ENCODE measurements at regions not wholly inside any gene's neighbourhood (a gene's known extent, or its start where the extent isn't known, plus 50 kb on each side); places are given as distances from the start of the nearest gene placed in this dataset.

DNA sequence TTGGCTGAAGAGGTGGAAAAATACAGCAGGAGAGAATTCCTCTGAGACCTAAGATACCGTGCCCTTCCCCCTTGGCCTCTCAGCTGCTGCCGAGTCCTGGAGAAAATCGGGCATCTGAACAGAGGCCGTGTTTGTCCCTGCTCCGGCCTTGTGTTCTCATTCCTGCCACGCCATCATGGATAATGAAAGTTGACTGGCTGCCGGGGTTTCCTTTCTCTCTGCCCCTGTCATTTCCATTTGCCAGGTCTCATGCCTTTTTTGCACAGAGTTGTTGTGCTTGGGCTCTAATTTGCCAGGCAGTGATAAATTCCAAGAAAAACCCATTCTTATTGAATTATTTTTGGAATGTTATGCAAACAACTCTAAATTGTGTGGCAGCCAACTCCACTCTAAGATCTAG lies 496.9 kb upstream of the TNP1 start:
- H3K4me1 Mint-ChIP-seq, result peaks cover 42% of the 10 kb centered on the region
- Histone ChIP-seq H3K4me1 (ENCODE audit: control insufficient read depth in 1 of 2, insufficient read depth in 2 of 2, low read length in 2 of 2) (peaks cover 33 to 41% of the 10 kb centered on the region in 2 donors), H2AFZ (ENCODE audit: insufficient read depth, low read depth, low read length, poor library complexity, severe bottlenecking) (no peak overlapping the region), H3K9ac (ENCODE audit: insufficient read depth, low read length, poor library complexity, severe bottlenecking) (no peak overlapping the region), H3K36me3 (replicated peaks in 1 of 2; ENCODE audit: control insufficient read depth in 1 of 2, insufficient read depth in 2 of 2, low read length in 2 of 2) (no peaks in the 10 kb centered on the region), H3K79me2 (ENCODE audit: insufficient read depth, low read length) (no peaks in the 10 kb centered on the region), H3K4me3 (replicated peaks in 1 of 3; ENCODE audit: low read depth in 2 of 3, low read length in 3 of 3) (no peak overlapping the region), H3K27ac (ENCODE audit: low read depth in 1 of 2, low read length in 2 of 2) (no peak overlapping the region), H3K4me2 (replicated peaks; ENCODE audit: extremely low read depth, low read length, poor library complexity, severe bottlenecking) (no peak overlapping the region), H3K9me3 (replicated peaks in 1 of 2; ENCODE audit: control insufficient read depth in 1 of 2, insufficient read depth in 1 of 2, low read length in 2 of 2) (no peaks in the 10 kb centered on the region), H3K27me3 (ENCODE audit: control insufficient read depth in 2 of 2, insufficient read depth in 2 of 2, low read length in 2 of 2) (peaks cover 13 to 14% of the 10 kb centered on the region in 2 donors), H4K20me1 (ENCODE audit: insufficient read depth, low read length) (no peaks in the 10 kb centered on the region)
- H3K36me3 Mint-ChIP-seq, result peaks cover 0 to 3% of the 10 kb centered on the region in 2 donors
- intact Hi-C loops (cut with micrococcal nuclease), result no loop called here
- 96% methylated on average over 7 of the region's 7 CpGs for WGBS (ENCODE audit: insufficient coverage)
- no peak overlapping the region for H3K27ac Mint-ChIP-seq
- H3K4me3 Mint-ChIP-seq, result no peak overlapping the region
- H3K27me3 Mint-ChIP-seq (ENCODE audit: low read depth in 3 of 3), result peaks cover 20 to 34% (median 25%) of the 10 kb centered on the region in 3 donors
- DNase-seq, result no peak
- peaks cover 0 to 4% (median 0%) of the 10 kb centered on the region in 7 donors for H3K9me3 Mint-ChIP-seq
- TF ChIP-seq, protein P1, sequence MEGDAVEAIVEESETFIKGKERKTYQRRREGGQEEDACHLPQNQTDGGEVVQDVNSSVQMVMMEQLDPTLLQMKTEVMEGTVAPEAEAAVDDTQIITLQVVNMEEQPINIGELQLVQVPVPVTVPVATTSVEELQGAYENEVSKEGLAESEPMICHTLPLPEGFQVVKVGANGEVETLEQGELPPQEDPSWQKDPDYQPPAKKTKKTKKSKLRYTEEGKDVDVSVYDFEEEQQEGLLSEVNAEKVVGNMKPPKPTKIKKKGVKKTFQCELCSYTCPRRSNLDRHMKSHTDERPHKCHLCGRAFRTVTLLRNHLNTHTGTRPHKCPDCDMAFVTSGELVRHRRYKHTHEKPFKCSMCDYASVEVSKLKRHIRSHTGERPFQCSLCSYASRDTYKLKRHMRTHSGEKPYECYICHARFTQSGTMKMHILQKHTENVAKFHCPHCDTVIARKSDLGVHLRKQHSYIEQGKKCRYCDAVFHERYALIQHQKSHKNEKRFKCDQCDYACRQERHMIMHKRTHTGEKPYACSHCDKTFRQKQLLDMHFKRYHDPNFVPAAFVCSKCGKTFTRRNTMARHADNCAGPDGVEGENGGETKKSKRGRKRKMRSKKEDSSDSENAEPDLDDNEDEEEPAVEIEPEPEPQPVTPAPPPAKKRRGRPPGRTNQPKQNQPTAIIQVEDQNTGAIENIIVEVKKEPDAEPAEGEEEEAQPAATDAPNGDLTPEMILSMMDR (IDR thresholded peaks at IDR 0.05), result no peak

DNA sequence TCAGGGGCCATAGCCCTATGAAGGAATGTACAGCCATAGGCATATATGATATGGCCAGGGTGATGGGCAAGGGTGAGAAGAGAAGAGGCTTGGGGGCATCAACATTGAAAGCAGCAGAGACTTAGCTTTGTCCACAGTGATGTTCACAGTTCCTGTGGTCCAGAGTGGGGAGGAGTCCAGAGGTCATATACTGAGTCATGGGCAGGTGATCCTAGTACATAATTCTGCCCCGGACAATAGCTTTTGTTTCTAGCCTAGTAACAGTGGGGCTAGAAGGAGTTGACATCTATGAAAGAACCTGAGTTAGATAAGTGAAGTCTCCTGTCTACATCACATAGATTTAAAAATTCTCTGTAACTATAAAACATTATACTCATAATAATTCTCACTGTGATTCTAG lies 496.3 kb upstream of the TNP1 start:
- Mint-ChIP-seq H3K4me3 (peak overlapping the region in 1 of 2 donors; percentile 18), H3K4me1 (peaks cover 36% of the 10 kb centered on the region), H3K36me3 (peaks cover 0 to 3% of the 10 kb centered on the region in 2 donors), H3K27ac (no peak overlapping the region), H3K9me3 (peaks cover 0 to 4% (median 0%) of the 10 kb centered on the region in 7 donors), H3K27me3 (ENCODE audit: low read depth in 3 of 3) (peaks cover 21 to 37% (median 27%) of the 10 kb centered on the region in 3 donors)
- H3K27me3 ChIP-seq (ENCODE audit: control insufficient read depth in 2 of 2, insufficient read depth in 2 of 2, low read length in 2 of 2), result peaks cover 13 to 14% of the 10 kb centered on the region in 2 donors
- no peaks in the 10 kb centered on the region for H4K20me1 ChIP-seq (ENCODE audit: insufficient read depth, low read length)
- no peaks in the 10 kb centered on the region for H3K79me2 ChIP-seq (ENCODE audit: insufficient read depth, low read length)
- H3K9ac ChIP-seq (ENCODE audit: insufficient read depth, low read length, poor library complexity, severe bottlenecking), result no peak overlapping the region
- no CpG with 5 or more reads among the region's 1 CpG for WGBS (ENCODE audit: insufficient coverage)
- intact Hi-C loops (cut with micrococcal nuclease), result no loop called here
- H3K4me3 ChIP-seq (replicated peaks in 1 of 3; ENCODE audit: low read depth in 2 of 3, low read length in 3 of 3), result no peak overlapping the region
- no peak overlapping the region for H3K4me2 ChIP-seq (replicated peaks; ENCODE audit: extremely low read depth, low read length, poor library complexity, severe bottlenecking)
- no peaks in the 10 kb centered on the region for H3K9me3 ChIP-seq (replicated peaks in 1 of 2; ENCODE audit: control insufficient read depth in 1 of 2, insufficient read depth in 1 of 2, low read length in 2 of 2)
- no peak overlapping the region for H3K27ac ChIP-seq (ENCODE audit: low read depth in 1 of 2, low read length in 2 of 2)
- TF ChIP-seq, protein P1 (IDR thresholded peaks at IDR 0.05), result no peak
- DNase-seq, result no peak
- no peaks in the 10 kb centered on the region for H3K36me3 ChIP-seq (replicated peaks in 1 of 2; ENCODE audit: control insufficient read depth in 1 of 2, insufficient read depth in 2 of 2, low read length in 2 of 2)
- peaks cover 27 to 34% of the 10 kb centered on the region in 2 donors for H3K4me1 ChIP-seq (ENCODE audit: control insufficient read depth in 1 of 2, insufficient read depth in 2 of 2, low read length in 2 of 2)
- no peak overlapping the region for H2AFZ ChIP-seq (ENCODE audit: insufficient read depth, low read depth, low read length, poor library complexity, severe bottlenecking)

All from CD14-positive monocyte (primary cell).